Astrocyte (in vitro differentiated cells and primary cell): ENCODE measurements at regions not wholly inside any gene's neighbourhood (a gene's known extent, or its start where the extent isn't known, plus 50 kb on each side); places are given as distances from the start of the nearest gene placed in this dataset.

Source experiments
- CTCF ChIP-seq: IDR thresholded peaks from 2 replicates; pipeline ENCODE4 v1.5.1; 2011; ENCODE audit warnings: low read depth, mild to moderate bottlenecking, inconsistent platforms, low read length, moderate library complexity; ENCODE audit not compliant: insufficient read depth
- EZH2 ChIP-seq: IDR thresholded peaks from 2 replicates; pipeline ENCODE4 v1.6.1; 2012; ENCODE audit warnings: mild to moderate bottlenecking, low read length, inconsistent platforms; ENCODE audit not compliant: insufficient read depth

- no peak for TF ChIP-seq CTCF
- TF ChIP-seq EZH2 = no peak
These were observed 386.5 kb upstream of the ID4 start for GRCh38 chr6:19450651-19451050.
